OCI-LY1 (cell line): ENCODE measurements at regions not wholly inside any gene's neighbourhood (a gene's known extent, or its start where the extent isn't known, plus 50 kb on each side); places are given as distances from the start of the nearest gene placed in this dataset.
"Not testable (repeated sequence)": the region's sequence is repeated elsewhere in the genome, so short reads cannot be mapped to it uniquely, and the experiment has no call there.

ENCODE experiments used
- H2AFZ ChIP-seq: fragments of 200-600 bp; sonication (generic), shearing (Covaris generic); 2 replicates; pipeline ENCODE4 v1.6.0; 2014; ENCODE audit warnings: antibody characterized with exemption, mild to moderate bottlenecking, low read length
- H3F3A ChIP-seq: fragments of 200-600 bp; sonication (generic), shearing (Covaris generic); 2 replicates; pipeline ENCODE4 v1.6.0; 2014; ENCODE audit warnings: mild to moderate bottlenecking, antibody characterized with exemption, low read length, moderate library complexity; ENCODE audit not compliant: insufficient read depth
- H3K27ac ChIP-seq: fragments of 200-600 bp; sonication (generic); 2 replicates; pipeline ENCODE4 v1.5.1; 2014; ENCODE audit warnings: low read length, mixed run types, mild to moderate bottlenecking, low read depth; ENCODE audit not compliant: poor library complexity, severe bottlenecking
- H3K27me3 ChIP-seq: fragments of 200-600 bp; sonication (generic); 2 replicates; pipeline ENCODE4 v1.6.0; 2014; ENCODE audit warnings: antibody characterized with exemption, mild to moderate bottlenecking, low read length, moderate library complexity; ENCODE audit not compliant: insufficient read depth
- H3K36me3 ChIP-seq: fragments of 200-600 bp; sonication (generic); 2 replicates; pipeline ENCODE4 v1.6.1; 2014; ENCODE audit warnings: mild to moderate bottlenecking, antibody characterized with exemption, low read length, moderate library complexity, mixed read lengths; ENCODE audit not compliant: insufficient read depth
- H3K4me1 ChIP-seq: fragments of 200-600 bp; sonication (generic); 2 replicates; pipeline ENCODE4 v1.5.1; 2014; ENCODE audit warnings: mild to moderate bottlenecking, low read length, moderate library complexity; ENCODE audit not compliant: insufficient read depth, severe bottlenecking
- H3K4me2 ChIP-seq: fragments of 200-600 bp; sonication (generic), shearing (Covaris generic); 2 replicates; pipeline ENCODE4 v1.6.1; 2014; ENCODE audit warnings: low read length
- H3K4me3 ChIP-seq: fragments of 200-600 bp; sonication (generic); 2 replicates; pipeline ENCODE4 v1.5.1; 2014; ENCODE audit warnings: low read length, low read depth, mild to moderate bottlenecking, mixed read lengths; ENCODE audit not compliant: poor library complexity, severe bottlenecking
- H3K79me2 ChIP-seq: fragments of 200-600 bp; shearing (Covaris generic); 2 replicates; pipeline ENCODE4 v1.6.1; 2016; ENCODE audit warnings: mixed run types, low read length, mixed read lengths; ENCODE audit not compliant: insufficient read depth
- H3K9ac ChIP-seq: fragments of 200-600 bp; sonication (generic), shearing (Covaris generic); 2 replicates; pipeline ENCODE4 v1.6.1; 2014; ENCODE audit warnings: mild to moderate bottlenecking, low read length, mixed read lengths
- H3K9me2 ChIP-seq: fragments of 200-600 bp; sonication (generic), shearing (Covaris generic); 2 replicates; pipeline ENCODE4 v1.6.1; 2014; ENCODE audit warnings: low read depth, mild to moderate bottlenecking, low read length, mixed read lengths
- H3K9me3 ChIP-seq: fragments of 200-600 bp; shearing (Covaris generic); 2 replicates; pipeline ENCODE4 v1.6.1; 2014; ENCODE audit warnings: low read length, mixed read lengths
- H4K20me1 ChIP-seq: fragments of 200-600 bp; sonication (generic), shearing (Covaris generic); 2 replicates; pipeline ENCODE4 v1.6.0; 2016; ENCODE audit warnings: mild to moderate bottlenecking, low read length; ENCODE audit not compliant: insufficient read depth
- CTCF ChIP-seq: fragments of 200-600 bp; sonication (generic), shearing (Covaris generic); IDR thresholded peaks from 2 replicates; pipeline ENCODE4 v1.5.1; 2017; ENCODE audit warnings: mild to moderate bottlenecking, antibody characterized with exemption, low read length, moderate library complexity, mixed read lengths
- EZH2 ChIP-seq: fragments of 200-600 bp; sonication (generic), shearing (Covaris generic); IDR thresholded peaks from 2 replicates; pipeline ENCODE4 v1.8.0; 2017; ENCODE audit warnings: borderline replicate concordance, mixed run types, mild to moderate bottlenecking, antibody characterized with exemption, low read length, moderate library complexity, mixed read lengths

- no peaks in the 10 kb centered on the region for H3K4me1 ChIP-seq
- no peaks in the 10 kb centered on the region for H3K79me2 ChIP-seq
- no peaks in the 10 kb centered on the region for H3K36me3 ChIP-seq
- no peak overlapping the region for H2AFZ ChIP-seq
- H3K27ac ChIP-seq: no peak overlapping the region
- no peaks in the 10 kb centered on the region for H3K9me3 ChIP-seq
- no peaks in the 10 kb centered on the region for H3F3A ChIP-seq
- H3K4me2 ChIP-seq: no peak overlapping the region
- no peaks in the 10 kb centered on the region for H3K27me3 ChIP-seq
- H3K9me2 ChIP-seq: no peaks in the 10 kb centered on the region
- TF ChIP-seq CTCF: no peak
- TF ChIP-seq EZH2: no peak
- no peak overlapping the region for H3K9ac ChIP-seq
- H3K4me3 ChIP-seq: no peak overlapping the region
- no peaks in the 10 kb centered on the region for H4K20me1 ChIP-seq
These were observed 57.6 kb upstream of the KCNQ5 start for GRCh38 chr6:72564231-72564630.

- not testable (repeated sequence) for H3K36me3 ChIP-seq, H4K20me1 ChIP-seq, H3K27me3 ChIP-seq, H3K27ac ChIP-seq, H3K4me2 ChIP-seq, H3K9me2 ChIP-seq, H3K79me2 ChIP-seq, H3K4me1 ChIP-seq, H2AFZ ChIP-seq, H3K4me3 ChIP-seq, H3K9ac ChIP-seq, H3F3A ChIP-seq, H3K9me3 ChIP-seq
These were observed 49.9 kb upstream of the KCNQ5 start for GRCh38 chr6:72571993-72572392.
